Heart left ventricle (tissue), 13 donors: ENCODE measurements at regions not wholly inside any gene's neighbourhood (a gene's known extent, or its start where the extent isn't known, plus 50 kb on each side); places are given as distances from the start of the nearest gene placed in this dataset.

Source experiments
- POLR2A ChIP-seq, 2 donors: fragments of 450-650 bp; IDR thresholded peaks; one replicate each; pipeline ENCODE4 v1.6.1; 2017; ENCODE audit warnings: antibody characterized with exemption in 2 of 2, mild to moderate bottlenecking in 2 of 2, moderate library complexity in 2 of 2
- TF ChIP-seq, protein P1 (sequence below), 12 donors: fragments of 200-600 bp; sonication (generic) in 4 of 12; IDR thresholded peaks; one replicate each; pipeline versions ENCODE4 v1.5.0 to v1.8.0; 2018 to 2022; ENCODE audit warnings: antibody characterized with exemption in 12 of 12, mild to moderate bottlenecking in 5 of 12
- donor health status: ischemic (EF 13 %, LVEDD 7.1; RV severe dilation, severe dysfunction).
- donor health status: DM: no; HTN: yes; CAD: no.
- donor health status: DM: no; HTN: no; CAD: no.
- donor health status: ischemic (EF 25% LVEDD 6.9; RV normal size, moderate dysfunction).
- donor health status: ischemic (EF 25% LVEDD 5.7; RV mildly dilated, moderate dysfunction).
- donor health status: ischemic (EF 35%, LVEDD 5.7; RV mildly dilated, moderate dysfunction).
- donor health status: nonischemic (EF 11% LVEDD 7.7; RV severe dilation, severe dysfunction).
- donor health status: DM: yes; HTN: yes; CAD: no.
- donor health status: PGD.
- donor health status: ischemic (EF 29% LVEDD 5.4; RV normal size, mild dysfunction).
- donor health status: nonischemic (EF 23%, LVEDD 6.1; RV moderate dilation, normal function).

DNA sequence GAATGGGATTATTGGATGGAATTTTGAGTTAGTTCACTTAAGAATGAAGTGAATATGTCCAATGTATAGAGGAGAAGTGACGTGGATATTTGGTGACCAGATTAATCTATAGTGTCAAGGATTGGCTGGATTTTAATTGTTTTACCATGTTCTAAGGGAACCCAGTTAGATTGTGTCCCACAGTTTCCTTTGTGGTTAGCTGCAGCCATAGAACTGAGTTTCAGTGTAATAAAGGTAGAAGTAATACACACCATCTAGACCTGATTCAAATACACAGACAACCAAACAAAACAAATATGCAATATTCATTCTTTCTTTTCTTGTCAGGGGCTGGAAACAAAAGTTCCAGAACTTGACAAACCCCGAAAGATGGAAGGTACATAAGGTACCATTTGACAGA is 88.0 kb upstream of the RGS18 start:
- TF ChIP-seq, protein P1, sequence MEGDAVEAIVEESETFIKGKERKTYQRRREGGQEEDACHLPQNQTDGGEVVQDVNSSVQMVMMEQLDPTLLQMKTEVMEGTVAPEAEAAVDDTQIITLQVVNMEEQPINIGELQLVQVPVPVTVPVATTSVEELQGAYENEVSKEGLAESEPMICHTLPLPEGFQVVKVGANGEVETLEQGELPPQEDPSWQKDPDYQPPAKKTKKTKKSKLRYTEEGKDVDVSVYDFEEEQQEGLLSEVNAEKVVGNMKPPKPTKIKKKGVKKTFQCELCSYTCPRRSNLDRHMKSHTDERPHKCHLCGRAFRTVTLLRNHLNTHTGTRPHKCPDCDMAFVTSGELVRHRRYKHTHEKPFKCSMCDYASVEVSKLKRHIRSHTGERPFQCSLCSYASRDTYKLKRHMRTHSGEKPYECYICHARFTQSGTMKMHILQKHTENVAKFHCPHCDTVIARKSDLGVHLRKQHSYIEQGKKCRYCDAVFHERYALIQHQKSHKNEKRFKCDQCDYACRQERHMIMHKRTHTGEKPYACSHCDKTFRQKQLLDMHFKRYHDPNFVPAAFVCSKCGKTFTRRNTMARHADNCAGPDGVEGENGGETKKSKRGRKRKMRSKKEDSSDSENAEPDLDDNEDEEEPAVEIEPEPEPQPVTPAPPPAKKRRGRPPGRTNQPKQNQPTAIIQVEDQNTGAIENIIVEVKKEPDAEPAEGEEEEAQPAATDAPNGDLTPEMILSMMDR (IDR thresholded peaks at IDR 0.05): no peak
- no peak for TF ChIP-seq POLR2A (IDR thresholded peaks at IDR 0.05)
